ENCODE measurements at regions not wholly inside any gene's neighbourhood (a gene's known extent, or its start where the extent isn't known, plus 50 kb on each side); places are given as distances from the start of the nearest gene placed in this dataset.

DNA sequence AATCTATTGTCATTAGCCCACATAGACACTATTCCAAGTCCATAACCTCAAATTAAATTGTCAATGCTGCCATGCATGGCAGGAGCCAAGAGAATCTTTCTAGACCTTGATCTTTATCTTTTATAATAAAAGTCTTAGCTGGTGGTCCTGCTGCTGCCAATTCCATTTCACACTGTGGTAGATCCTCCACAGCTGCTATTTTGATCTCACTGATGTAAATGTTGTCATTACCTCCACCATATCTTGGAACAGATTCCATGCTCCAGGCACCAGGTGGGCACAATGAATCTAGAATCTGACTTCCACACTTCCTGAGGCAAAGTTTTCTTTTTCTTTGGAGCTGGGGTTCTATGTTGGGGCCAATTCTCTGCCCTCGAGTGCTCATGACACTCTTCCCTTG is 161.2 kb downstream of the TMTC3 start:
- intact Hi-C loops (cut with micrococcal nuclease), result no loop called here
- Mint-ChIP-seq H3K36me3 (ENCODE audit: low read depth) (no peaks in the 10 kb centered on the region), H3K27me3 (peaks cover 5% of the 10 kb centered on the region), H3K4me1 (ENCODE audit: low read depth) (peaks cover 21% of the 10 kb centered on the region), H3K9me3 (peaks cover 7% of the 10 kb centered on the region), H3K27ac (no peak overlapping the region), H3K4me3 (no peak overlapping the region)
- ChIA-PET POLR2A (no interaction called here), CTCF (no interaction called here)
- TF ChIP-seq, protein P1, sequence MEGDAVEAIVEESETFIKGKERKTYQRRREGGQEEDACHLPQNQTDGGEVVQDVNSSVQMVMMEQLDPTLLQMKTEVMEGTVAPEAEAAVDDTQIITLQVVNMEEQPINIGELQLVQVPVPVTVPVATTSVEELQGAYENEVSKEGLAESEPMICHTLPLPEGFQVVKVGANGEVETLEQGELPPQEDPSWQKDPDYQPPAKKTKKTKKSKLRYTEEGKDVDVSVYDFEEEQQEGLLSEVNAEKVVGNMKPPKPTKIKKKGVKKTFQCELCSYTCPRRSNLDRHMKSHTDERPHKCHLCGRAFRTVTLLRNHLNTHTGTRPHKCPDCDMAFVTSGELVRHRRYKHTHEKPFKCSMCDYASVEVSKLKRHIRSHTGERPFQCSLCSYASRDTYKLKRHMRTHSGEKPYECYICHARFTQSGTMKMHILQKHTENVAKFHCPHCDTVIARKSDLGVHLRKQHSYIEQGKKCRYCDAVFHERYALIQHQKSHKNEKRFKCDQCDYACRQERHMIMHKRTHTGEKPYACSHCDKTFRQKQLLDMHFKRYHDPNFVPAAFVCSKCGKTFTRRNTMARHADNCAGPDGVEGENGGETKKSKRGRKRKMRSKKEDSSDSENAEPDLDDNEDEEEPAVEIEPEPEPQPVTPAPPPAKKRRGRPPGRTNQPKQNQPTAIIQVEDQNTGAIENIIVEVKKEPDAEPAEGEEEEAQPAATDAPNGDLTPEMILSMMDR (IDR thresholded peaks at IDR 0.05), result no peak
- no peak for ATAC-seq
- DNase-seq, result no peak

DNA sequence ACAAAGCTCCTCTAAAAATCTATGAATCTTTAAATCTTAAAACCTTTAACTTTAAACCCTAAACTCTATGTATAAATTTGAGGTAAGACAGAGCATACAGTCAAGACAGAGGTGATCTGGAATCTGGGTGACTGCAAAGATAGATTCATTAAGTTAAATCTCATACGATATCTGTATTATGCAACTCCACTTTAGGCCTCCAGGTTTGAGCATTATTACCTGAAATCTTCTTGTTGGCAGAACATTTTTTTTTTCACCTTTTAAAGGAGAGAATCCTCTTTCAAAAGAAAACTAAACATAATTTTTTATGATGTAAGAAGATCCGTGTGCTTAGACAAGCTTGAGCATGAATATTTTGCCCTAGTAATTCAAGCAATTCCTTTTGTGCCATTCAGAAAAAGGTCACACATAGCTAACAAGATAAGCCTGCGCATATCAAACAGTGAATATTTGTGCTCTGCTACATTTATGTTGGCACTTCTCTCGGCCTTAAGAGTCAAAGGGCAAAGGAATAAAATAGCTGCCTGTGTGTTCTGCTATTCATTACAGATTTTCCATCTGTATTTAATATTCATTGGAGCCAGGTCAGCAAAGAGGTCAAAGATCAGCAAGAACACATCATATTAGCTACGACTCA is 163.3 kb downstream of the TMTC3 start:
- Mint-ChIP-seq H3K9me3 (peaks cover 3% of the 10 kb centered on the region), H3K4me3 (no peak overlapping the region), H3K4me1 (ENCODE audit: low read depth) (peaks cover 3% of the 10 kb centered on the region), H3K36me3 (ENCODE audit: low read depth) (no peaks in the 10 kb centered on the region), H3K27ac (no peak overlapping the region), H3K27me3 (peaks cover 5% of the 10 kb centered on the region)
- ChIA-PET POLR2A (no interaction called here), CTCF (no interaction called here)
- no peak for ATAC-seq
- DNase-seq, result no peak
- TF ChIP-seq, protein P1 (IDR thresholded peaks at IDR 0.05), result no peak
- intact Hi-C loops (cut with micrococcal nuclease), result no loop called here

DNA sequence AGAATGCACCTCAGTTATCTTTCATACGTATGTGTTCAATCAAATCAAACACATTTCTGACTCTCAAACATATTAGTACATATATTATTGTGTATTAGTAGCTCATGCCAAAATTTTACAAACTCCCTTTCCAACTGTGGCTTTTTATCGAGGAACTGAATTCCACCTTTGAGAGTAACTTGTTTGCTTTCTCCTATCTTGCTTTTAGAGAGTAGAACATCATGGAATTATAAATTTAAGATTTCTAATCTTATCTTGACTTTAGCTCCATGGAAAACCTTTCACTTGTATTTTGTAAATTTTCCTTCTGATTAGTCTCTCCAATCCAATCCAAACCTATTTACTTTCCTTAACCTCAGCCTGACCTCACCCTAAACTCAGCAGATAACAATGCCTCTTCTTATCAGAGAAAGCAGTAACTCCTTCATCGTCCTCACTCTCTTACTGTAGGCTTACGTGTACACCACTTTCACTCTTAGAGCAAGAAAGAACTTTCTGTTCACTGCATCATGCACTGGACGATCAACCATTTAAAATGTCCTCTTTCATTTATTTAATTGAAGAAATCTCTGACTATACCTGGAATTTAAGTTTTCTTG is 164.5 kb downstream of the TMTC3 start:
- ChIA-PET CTCF (no interaction called here), POLR2A (no interaction called here)
- peaks cover 3% of the 10 kb centered on the region for H3K4me1 Mint-ChIP-seq (ENCODE audit: low read depth)
- TF ChIP-seq, protein P1 (IDR thresholded peaks at IDR 0.05), result no peak
- H3K9me3 Mint-ChIP-seq, result no peaks in the 10 kb centered on the region
- ATAC-seq (no peak), DNase-seq (no peak)
- intact Hi-C loops (cut with micrococcal nuclease), result no loop called here
- no peak overlapping the region for H3K27ac Mint-ChIP-seq
- no peak overlapping the region for H3K4me3 Mint-ChIP-seq
- H3K36me3 Mint-ChIP-seq (ENCODE audit: low read depth), result no peaks in the 10 kb centered on the region
- peaks cover 5% of the 10 kb centered on the region for H3K27me3 Mint-ChIP-seq

DNA sequence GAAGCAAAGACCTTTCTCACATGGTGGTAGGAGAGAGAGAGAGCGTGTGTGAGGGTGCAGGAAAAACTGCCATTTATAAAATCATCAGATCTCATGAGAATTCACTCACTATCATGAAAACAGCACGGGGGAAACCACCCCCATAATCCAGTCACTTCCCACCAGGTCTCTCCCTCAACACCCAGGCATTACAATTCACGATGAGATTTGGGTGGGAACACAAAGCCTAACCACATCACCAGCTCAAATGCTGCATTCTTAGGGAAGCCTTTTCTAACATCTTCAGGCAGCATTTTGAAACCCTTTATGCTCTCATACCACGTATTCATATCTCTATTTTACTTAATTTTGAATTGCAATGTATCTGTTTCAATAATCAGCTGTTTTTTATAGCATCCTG is 165.9 kb downstream of the TMTC3 start:
- DNase-seq (no peak), ATAC-seq (no peak)
- Mint-ChIP-seq H3K36me3 (ENCODE audit: low read depth) (no peaks in the 10 kb centered on the region), H3K27me3 (peaks cover 5% of the 10 kb centered on the region), H3K27ac (no peak overlapping the region), H3K4me3 (no peak overlapping the region), H3K9me3 (no peaks in the 10 kb centered on the region), H3K4me1 (ENCODE audit: low read depth) (peaks cover 3% of the 10 kb centered on the region)
- intact Hi-C loops (cut with micrococcal nuclease), result no loop called here
- ChIA-PET POLR2A (no interaction called here), CTCF (no interaction called here)
- TF ChIP-seq, protein P1 (IDR thresholded peaks at IDR 0.05), result no peak

DNA sequence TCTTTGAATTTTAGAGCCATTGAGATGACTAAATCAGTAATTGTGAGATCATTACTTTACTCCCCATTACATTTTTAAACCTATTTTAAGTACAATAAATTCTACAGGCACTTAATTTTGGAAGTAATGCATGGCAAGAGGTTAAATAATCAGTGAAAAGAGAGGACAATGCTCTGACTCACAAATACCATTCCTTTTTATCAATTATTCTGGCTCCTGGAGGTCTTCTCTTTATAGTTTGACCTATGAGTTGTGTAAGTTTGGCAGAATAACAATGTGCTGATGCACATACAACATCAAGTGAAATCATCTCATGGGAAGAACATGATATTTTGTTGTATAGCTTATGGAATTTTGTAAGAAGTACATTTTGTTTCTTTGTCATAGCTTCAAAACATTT is 166.7 kb downstream of the TMTC3 start:
- ChIA-PET CTCF (no interaction called here), POLR2A (no interaction called here)
- intact Hi-C loops (cut with micrococcal nuclease), result no loop called here
- peaks cover 3% of the 10 kb centered on the region for H3K4me1 Mint-ChIP-seq (ENCODE audit: low read depth)
- no peak overlapping the region for H3K27ac Mint-ChIP-seq
- no peak overlapping the region for H3K4me3 Mint-ChIP-seq
- DNase-seq (no peak), ATAC-seq (no peak)
- H3K27me3 Mint-ChIP-seq, result peaks cover 1% of the 10 kb centered on the region
- TF ChIP-seq, protein P1 (IDR thresholded peaks at IDR 0.05), result no peak
- no peaks in the 10 kb centered on the region for H3K9me3 Mint-ChIP-seq
- no peaks in the 10 kb centered on the region for H3K36me3 Mint-ChIP-seq (ENCODE audit: low read depth)

Data from activated CD8-positive, alpha-beta T cell treated with anti-CD3 and anti-CD28 coated beads for 36 hours (primary cell).